WTC11 (cell line): ENCODE measurements at regions not wholly inside any gene's neighbourhood (a gene's known extent, or its start where the extent isn't known, plus 50 kb on each side); places are given as distances from the start of the nearest gene placed in this dataset.

Experiments
- ATAC-seq: fragments of 200-7000 bp; cut with Tn5 transposase; 2 replicates; pipeline ENCODE4 v1.10.0; 2021; ENCODE audit warnings: mild to moderate bottlenecking, moderate library complexity
- CTCF ChIA-PET: fragments of 300-600 bp; sonication (Branson Sonifier 250); formaldehyde crosslinking; loops from one replicate; lab custom pipeline; 2021; ENCODE audit warnings: antibody characterized with exemption; lab: Charles Lee
- POLR2A ChIA-PET: fragments of 350-600 bp; sonication (Branson Sonifier 250); formaldehyde crosslinking; loops from one replicate; lab custom pipeline; 2021; ENCODE audit warnings: antibody characterized with exemption; lab: Charles Lee
- DNase-seq: peaks from one replicate; pipeline ENCODE4 v3.0.0; 2021; ENCODE audit warnings: low spot score
- H3K27ac Mint-ChIP-seq: 2 replicates; pipeline ENCODE4 v1.8.0; 2021; ENCODE audit warnings: mixed read lengths
- H3K27me3 Mint-ChIP-seq: 2 replicates; pipeline ENCODE4 v1.8.0; 2021; ENCODE audit warnings: low read depth, mild to moderate bottlenecking, moderate library complexity, mixed read lengths
- H3K36me3 Mint-ChIP-seq: 2 replicates; pipeline ENCODE4 v1.8.0; 2021; ENCODE audit warnings: mixed read lengths
- H3K4me1 Mint-ChIP-seq: 2 replicates; pipeline ENCODE4 v1.8.0; 2022; ENCODE audit warnings: mixed read lengths
- H3K4me3 Mint-ChIP-seq: 2 replicates; pipeline ENCODE4 v1.8.0; 2021; ENCODE audit warnings: mild to moderate bottlenecking, moderate library complexity, mixed read lengths
- H3K9me3 Mint-ChIP-seq: 2 replicates; pipeline ENCODE4 v1.8.0; 2021; ENCODE audit warnings: mixed read lengths
- CREM ChIP-seq: sonication (generic); formaldehyde crosslinking; IDR thresholded peaks from 2 replicates; pipeline ENCODE4 v1.8.1; 2022; ENCODE audit warnings: mild to moderate bottlenecking, missing genetic modification reagents, moderate library complexity
- FOXK1 ChIP-seq: sonication (generic); formaldehyde crosslinking; IDR thresholded peaks from 2 replicates; pipeline ENCODE4 v1.8.0; 2022; ENCODE audit warnings: mild to moderate bottlenecking, moderate library complexity, missing genetic modification reagents
- GTF2I ChIP-seq: fragments of 250-450 bp; sonication (Bioruptor Pico); conservative IDR thresholded peaks from 2 replicates; pipeline ENCODE4 v1.4.0; 2021; ENCODE audit warnings: mild to moderate bottlenecking
- HMGA2 ChIP-seq: fragments of 250-450 bp; sonication (Bioruptor Pico); IDR thresholded peaks from 2 replicates; pipeline ENCODE4 v1.4.0; 2021; ENCODE audit warnings: mild to moderate bottlenecking, moderate library complexity
- PRRX2 ChIP-seq: fragments of 250-450 bp; sonication (Bioruptor Pico); IDR thresholded peaks from 2 replicates; pipeline ENCODE4 v1.8.0; 2021; ENCODE audit warnings: mild to moderate bottlenecking
- TCF7 ChIP-seq: sonication (generic); formaldehyde crosslinking; IDR thresholded peaks from 2 replicates; pipeline ENCODE4 v1.8.0; 2022; ENCODE audit warnings: mild to moderate bottlenecking, low read depth, missing genetic modification reagents, moderate library complexity
- TEAD1 ChIP-seq: sonication (generic); formaldehyde crosslinking; IDR thresholded peaks from 2 replicates; pipeline ENCODE4 v1.8.0; 2022; ENCODE audit warnings: mild to moderate bottlenecking, missing genetic modification reagents
- ZNF138 ChIP-seq: sonication (generic); formaldehyde crosslinking; conservative IDR thresholded peaks from 2 replicates; pipeline ENCODE4 v1.8.1; 2022; ENCODE audit warnings: mild to moderate bottlenecking, moderate library complexity, missing genetic modification reagents
- ZNF219 ChIP-seq: sonication (generic); formaldehyde crosslinking; IDR thresholded peaks from 2 replicates; pipeline ENCODE4 v1.8.0; 2023; ENCODE audit warnings: missing genetic modification reagents, mild to moderate bottlenecking, borderline replicate concordance
- ZNF423 ChIP-seq: fragments of 250-450 bp; sonication (Bioruptor Pico); IDR thresholded peaks from 2 replicates; pipeline ENCODE4 v2.1.2; 2022; ENCODE audit warnings: mild to moderate bottlenecking, moderate library complexity
- TF ChIP-seq, protein P1 (sequence below): sonication (generic); formaldehyde crosslinking; IDR thresholded peaks from 2 replicates; pipeline ENCODE4 v1.8.0; 2023; ENCODE audit warnings: missing genetic modification reagents
- TF ChIP-seq, protein P2 (sequence below): sonication (generic); formaldehyde crosslinking; IDR thresholded peaks from 2 replicates; pipeline ENCODE4 v1.8.0; 2023; ENCODE audit warnings: missing genetic modification reagents, mild to moderate bottlenecking, borderline replicate concordance
- TF ChIP-seq, protein P3 (sequence below): fragments of 250-450 bp; sonication (Bioruptor Pico); IDR thresholded peaks from 2 replicates; pipeline ENCODE4 v1.9.0; 2021; ENCODE audit warnings: moderate library complexity, mild to moderate bottlenecking, inconsistent platforms, borderline replicate concordance
- TF ChIP-seq, protein P4 (sequence below): sonication (generic); formaldehyde crosslinking; IDR thresholded peaks from 2 replicates; pipeline ENCODE4 v1.8.1; 2023; ENCODE audit warnings: mild to moderate bottlenecking, missing genetic modification reagents, borderline replicate concordance
- TF ChIP-seq, protein P5 (sequence below): sonication (generic); formaldehyde crosslinking; IDR thresholded peaks from 2 replicates; pipeline ENCODE4 v1.8.1; 2023; ENCODE audit warnings: mild to moderate bottlenecking, missing genetic modification reagents
- TF ChIP-seq, protein P6 (sequence below): sonication (generic); formaldehyde crosslinking; IDR thresholded peaks from 2 replicates; pipeline ENCODE4 v1.8.1; 2022; ENCODE audit warnings: low read depth, missing genetic modification reagents, borderline replicate concordance
- TF ChIP-seq, protein P7 (sequence below): sonication (generic); formaldehyde crosslinking; IDR thresholded peaks from 2 replicates; pipeline ENCODE4 v1.8.1; 2022; ENCODE audit warnings: low read depth, mild to moderate bottlenecking, moderate library complexity, missing genetic modification reagents, borderline replicate concordance

DNA sequence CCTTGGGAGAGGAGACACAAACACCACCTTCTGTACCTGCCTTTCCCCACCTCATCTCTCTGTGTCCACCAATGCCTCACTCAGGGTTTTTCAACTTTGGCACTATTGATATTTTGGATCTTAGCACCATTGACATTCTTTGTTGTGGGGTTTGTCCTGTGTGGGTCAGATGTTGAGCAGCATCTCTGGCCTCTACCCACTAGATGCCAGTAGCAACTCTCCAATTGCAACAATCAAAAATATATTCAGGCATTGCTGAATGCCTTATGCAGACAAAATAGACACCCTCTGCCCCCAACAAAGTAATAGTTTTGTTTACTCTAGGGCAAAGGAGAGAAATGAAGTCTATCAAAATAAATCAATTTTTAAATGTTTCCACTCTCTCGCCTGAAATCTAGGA is 1384.3 kb upstream of the NXPH2 start (continued):
- TF ChIP-seq, protein P1, sequence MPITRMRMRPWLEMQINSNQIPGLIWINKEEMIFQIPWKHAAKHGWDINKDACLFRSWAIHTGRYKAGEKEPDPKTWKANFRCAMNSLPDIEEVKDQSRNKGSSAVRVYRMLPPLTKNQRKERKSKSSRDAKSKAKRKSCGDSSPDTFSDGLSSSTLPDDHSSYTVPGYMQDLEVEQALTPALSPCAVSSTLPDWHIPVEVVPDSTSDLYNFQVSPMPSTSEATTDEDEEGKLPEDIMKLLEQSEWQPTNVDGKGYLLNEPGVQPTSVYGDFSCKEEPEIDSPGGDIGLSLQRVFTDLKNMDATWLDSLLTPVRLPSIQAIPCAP (CRISPR knock-in tag) = no peak
- TF ChIP-seq, protein P2, sequence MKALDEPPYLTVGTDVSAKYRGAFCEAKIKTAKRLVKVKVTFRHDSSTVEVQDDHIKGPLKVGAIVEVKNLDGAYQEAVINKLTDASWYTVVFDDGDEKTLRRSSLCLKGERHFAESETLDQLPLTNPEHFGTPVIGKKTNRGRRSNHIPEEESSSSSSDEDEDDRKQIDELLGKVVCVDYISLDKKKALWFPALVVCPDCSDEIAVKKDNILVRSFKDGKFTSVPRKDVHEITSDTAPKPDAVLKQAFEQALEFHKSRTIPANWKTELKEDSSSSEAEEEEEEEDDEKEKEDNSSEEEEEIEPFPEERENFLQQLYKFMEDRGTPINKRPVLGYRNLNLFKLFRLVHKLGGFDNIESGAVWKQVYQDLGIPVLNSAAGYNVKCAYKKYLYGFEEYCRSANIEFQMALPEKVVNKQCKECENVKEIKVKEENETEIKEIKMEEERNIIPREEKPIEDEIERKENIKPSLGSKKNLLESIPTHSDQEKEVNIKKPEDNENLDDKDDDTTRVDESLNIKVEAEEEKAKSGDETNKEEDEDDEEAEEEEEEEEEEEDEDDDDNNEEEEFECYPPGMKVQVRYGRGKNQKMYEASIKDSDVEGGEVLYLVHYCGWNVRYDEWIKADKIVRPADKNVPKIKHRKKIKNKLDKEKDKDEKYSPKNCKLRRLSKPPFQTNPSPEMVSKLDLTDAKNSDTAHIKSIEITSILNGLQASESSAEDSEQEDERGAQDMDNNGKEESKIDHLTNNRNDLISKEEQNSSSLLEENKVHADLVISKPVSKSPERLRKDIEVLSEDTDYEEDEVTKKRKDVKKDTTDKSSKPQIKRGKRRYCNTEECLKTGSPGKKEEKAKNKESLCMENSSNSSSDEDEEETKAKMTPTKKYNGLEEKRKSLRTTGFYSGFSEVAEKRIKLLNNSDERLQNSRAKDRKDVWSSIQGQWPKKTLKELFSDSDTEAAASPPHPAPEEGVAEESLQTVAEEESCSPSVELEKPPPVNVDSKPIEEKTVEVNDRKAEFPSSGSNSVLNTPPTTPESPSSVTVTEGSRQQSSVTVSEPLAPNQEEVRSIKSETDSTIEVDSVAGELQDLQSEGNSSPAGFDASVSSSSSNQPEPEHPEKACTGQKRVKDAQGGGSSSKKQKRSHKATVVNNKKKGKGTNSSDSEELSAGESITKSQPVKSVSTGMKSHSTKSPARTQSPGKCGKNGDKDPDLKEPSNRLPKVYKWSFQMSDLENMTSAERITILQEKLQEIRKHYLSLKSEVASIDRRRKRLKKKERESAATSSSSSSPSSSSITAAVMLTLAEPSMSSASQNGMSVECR = no peak
- no peak for TF ChIP-seq GTF2I (CRISPR knock-in tag)

DNA sequence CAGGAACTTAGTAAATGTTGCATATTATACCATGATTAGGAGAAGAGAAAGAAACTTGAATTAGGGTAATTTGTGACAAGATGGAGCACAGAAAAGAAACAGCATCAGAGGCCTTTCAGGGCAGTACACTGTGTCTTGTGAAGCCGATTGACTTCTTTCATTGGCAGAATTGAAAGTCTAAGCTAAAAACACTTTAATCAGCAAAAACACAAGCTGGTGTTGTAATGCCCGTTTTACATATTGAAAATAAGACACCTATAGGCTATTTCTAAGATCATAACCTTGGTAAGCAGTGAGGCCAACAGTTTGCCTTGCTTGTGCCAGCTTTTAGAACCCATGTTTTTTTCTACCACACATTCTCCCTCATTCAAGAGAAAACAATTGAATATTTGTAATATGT is 1378.1 kb upstream of the NXPH2 start:
- Mint-ChIP-seq H3K36me3 (peaks cover 7% of the 10 kb centered on the region), H3K27ac (no peak overlapping the region), H3K4me3 (no peak overlapping the region), H3K4me1 (no peaks in the 10 kb centered on the region), H3K27me3 (peaks cover 81% of the 10 kb centered on the region)
- DNase-seq = no peak
- ChIA-PET POLR2A (interaction anchor here (0.7 kb wide), 1 partner anchor 21 kb away, joined by 3 read pairs; no protein-coding TSS in a partner anchor), CTCF (no interaction called here)
- TF ChIP-seq ZNF423 (no peak), ZNF138 (no peak)
- TF ChIP-seq, all 79 proteins: peak for 0
- no peak for ATAC-seq
- peaks cover 17% of the 10 kb centered on the region for H3K9me3 Mint-ChIP-seq

DNA sequence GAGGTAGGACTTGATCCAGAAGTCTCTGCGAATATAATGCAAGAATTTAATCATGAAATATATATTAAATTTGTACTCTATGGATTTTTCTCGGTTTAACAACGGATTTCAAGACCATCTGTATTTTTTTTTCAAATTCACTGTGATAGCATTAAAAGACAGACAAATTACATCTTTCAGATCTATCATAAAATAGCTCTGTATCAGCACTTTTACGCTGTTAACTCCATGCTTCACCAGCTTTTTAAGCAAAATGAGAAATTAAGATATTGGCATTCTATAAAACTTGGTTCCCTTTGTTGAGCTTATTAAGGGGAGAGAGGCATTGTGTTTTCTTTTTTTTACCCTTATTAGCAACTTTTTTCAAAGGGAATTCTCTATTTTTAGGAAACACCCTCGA is 1377.6 kb upstream of the NXPH2 start:
- H3K4me3 Mint-ChIP-seq = no peak overlapping the region
- H3K27ac Mint-ChIP-seq = no peak overlapping the region
- peaks cover 17% of the 10 kb centered on the region for H3K9me3 Mint-ChIP-seq
- TF ChIP-seq, protein P3, sequence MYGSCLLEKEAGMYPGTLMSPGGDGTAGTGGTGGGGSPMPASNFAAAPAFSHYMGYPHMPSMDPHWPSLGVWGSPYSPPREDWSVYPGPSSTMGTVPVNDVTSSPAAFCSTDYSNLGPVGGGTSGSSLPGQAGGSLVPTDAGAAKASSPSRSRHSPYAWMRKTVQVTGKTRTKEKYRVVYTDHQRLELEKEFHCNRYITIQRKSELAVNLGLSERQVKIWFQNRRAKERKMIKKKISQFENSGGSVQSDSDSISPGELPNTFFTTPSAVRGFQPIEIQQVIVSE (CRISPR knock-in tag) = no peak
- TF ChIP-seq, protein P4, sequence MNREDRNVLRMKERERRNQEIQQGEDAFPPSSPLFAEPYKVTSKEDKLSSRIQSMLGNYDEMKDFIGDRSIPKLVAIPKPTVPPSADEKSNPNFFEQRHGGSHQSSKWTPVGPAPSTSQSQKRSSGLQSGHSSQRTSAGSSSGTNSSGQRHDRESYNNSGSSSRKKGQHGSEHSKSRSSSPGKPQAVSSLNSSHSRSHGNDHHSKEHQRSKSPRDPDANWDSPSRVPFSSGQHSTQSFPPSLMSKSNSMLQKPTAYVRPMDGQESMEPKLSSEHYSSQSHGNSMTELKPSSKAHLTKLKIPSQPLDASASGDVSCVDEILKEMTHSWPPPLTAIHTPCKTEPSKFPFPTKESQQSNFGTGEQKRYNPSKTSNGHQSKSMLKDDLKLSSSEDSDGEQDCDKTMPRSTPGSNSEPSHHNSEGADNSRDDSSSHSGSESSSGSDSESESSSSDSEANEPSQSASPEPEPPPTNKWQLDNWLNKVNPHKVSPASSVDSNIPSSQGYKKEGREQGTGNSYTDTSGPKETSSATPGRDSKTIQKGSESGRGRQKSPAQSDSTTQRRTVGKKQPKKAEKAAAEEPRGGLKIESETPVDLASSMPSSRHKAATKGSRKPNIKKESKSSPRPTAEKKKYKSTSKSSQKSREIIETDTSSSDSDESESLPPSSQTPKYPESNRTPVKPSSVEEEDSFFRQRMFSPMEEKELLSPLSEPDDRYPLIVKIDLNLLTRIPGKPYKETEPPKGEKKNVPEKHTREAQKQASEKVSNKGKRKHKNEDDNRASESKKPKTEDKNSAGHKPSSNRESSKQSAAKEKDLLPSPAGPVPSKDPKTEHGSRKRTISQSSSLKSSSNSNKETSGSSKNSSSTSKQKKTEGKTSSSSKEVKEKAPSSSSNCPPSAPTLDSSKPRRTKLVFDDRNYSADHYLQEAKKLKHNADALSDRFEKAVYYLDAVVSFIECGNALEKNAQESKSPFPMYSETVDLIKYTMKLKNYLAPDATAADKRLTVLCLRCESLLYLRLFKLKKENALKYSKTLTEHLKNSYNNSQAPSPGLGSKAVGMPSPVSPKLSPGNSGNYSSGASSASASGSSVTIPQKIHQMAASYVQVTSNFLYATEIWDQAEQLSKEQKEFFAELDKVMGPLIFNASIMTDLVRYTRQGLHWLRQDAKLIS = no peak
- TF ChIP-seq ZNF138 (no peak), HMGA2 (CRISPR knock-in tag) (no peak), TEAD1 (no peak), PRRX2 (CRISPR knock-in tag) (no peak), FOXK1 (no peak), CREM (no peak), TCF7 (no peak), ZNF219 (CRISPR knock-in tag) (no peak)
- TF ChIP-seq, protein P5, sequence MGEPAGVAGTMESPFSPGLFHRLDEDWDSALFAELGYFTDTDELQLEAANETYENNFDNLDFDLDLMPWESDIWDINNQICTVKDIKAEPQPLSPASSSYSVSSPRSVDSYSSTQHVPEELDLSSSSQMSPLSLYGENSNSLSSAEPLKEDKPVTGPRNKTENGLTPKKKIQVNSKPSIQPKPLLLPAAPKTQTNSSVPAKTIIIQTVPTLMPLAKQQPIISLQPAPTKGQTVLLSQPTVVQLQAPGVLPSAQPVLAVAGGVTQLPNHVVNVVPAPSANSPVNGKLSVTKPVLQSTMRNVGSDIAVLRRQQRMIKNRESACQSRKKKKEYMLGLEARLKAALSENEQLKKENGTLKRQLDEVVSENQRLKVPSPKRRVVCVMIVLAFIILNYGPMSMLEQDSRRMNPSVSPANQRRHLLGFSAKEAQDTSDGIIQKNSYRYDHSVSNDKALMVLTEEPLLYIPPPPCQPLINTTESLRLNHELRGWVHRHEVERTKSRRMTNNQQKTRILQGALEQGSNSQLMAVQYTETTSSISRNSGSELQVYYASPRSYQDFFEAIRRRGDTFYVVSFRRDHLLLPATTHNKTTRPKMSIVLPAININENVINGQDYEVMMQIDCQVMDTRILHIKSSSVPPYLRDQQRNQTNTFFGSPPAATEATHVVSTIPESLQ (CRISPR knock-in tag) = no peak
- TF ChIP-seq, protein P6, sequence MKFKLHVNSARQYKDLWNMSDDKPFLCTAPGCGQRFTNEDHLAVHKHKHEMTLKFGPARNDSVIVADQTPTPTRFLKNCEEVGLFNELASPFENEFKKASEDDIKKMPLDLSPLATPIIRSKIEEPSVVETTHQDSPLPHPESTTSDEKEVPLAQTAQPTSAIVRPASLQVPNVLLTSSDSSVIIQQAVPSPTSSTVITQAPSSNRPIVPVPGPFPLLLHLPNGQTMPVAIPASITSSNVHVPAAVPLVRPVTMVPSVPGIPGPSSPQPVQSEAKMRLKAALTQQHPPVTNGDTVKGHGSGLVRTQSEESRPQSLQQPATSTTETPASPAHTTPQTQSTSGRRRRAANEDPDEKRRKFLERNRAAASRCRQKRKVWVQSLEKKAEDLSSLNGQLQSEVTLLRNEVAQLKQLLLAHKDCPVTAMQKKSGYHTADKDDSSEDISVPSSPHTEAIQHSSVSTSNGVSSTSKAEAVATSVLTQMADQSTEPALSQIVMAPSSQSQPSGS = no peak
- TF ChIP-seq, protein P7, sequence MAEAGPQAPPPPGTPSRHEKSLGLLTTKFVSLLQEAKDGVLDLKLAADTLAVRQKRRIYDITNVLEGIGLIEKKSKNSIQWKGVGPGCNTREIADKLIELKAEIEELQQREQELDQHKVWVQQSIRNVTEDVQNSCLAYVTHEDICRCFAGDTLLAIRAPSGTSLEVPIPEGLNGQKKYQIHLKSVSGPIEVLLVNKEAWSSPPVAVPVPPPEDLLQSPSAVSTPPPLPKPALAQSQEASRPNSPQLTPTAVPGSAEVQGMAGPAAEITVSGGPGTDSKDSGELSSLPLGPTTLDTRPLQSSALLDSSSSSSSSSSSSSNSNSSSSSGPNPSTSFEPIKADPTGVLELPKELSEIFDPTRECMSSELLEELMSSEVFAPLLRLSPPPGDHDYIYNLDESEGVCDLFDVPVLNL (CRISPR knock-in tag) = no peak
- CTCF ChIA-PET = no interaction called here
- POLR2A ChIA-PET = interaction anchor here (0.7 kb wide), 1 partner anchor 20 kb away, joined by 3 read pairs; no protein-coding TSS in a partner anchor
- H3K4me1 Mint-ChIP-seq = no peaks in the 10 kb centered on the region
- peaks cover 7% of the 10 kb centered on the region for H3K36me3 Mint-ChIP-seq
- DNase-seq = no peak
- ATAC-seq = no peak
- H3K27me3 Mint-ChIP-seq = peaks cover 85% of the 10 kb centered on the region
